ENCODE measurements at regions not wholly inside any gene's neighbourhood (a gene's known extent, or its start where the extent isn't known, plus 50 kb on each side); places are given as distances from the start of the nearest gene placed in this dataset.
"Not testable (repeated sequence)": the region's sequence is repeated elsewhere in the genome, so short reads cannot be mapped to it uniquely, and the experiment has no call there.

DNA sequence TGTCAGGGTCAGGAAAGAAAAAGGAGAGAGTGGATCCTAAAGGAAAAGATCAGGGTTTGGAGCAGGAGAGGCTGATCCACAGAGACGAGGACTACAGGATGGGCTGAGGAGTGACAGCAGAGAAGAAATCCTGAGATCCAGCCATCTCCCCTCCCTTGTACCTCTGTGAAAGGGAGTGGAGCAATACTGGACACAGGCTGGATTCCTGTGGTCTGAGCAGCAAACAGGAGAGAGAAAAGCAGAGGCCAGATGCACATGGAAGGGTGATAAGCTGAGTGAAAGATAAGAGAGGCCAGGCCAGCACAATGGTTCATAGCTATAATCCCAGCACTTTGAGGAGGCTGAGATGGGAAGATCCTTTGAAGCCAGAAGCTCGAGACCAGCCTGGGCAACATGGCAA lies 472.1 kb upstream of the TSHZ3 start:
- DNase-seq = no peak

DNA sequence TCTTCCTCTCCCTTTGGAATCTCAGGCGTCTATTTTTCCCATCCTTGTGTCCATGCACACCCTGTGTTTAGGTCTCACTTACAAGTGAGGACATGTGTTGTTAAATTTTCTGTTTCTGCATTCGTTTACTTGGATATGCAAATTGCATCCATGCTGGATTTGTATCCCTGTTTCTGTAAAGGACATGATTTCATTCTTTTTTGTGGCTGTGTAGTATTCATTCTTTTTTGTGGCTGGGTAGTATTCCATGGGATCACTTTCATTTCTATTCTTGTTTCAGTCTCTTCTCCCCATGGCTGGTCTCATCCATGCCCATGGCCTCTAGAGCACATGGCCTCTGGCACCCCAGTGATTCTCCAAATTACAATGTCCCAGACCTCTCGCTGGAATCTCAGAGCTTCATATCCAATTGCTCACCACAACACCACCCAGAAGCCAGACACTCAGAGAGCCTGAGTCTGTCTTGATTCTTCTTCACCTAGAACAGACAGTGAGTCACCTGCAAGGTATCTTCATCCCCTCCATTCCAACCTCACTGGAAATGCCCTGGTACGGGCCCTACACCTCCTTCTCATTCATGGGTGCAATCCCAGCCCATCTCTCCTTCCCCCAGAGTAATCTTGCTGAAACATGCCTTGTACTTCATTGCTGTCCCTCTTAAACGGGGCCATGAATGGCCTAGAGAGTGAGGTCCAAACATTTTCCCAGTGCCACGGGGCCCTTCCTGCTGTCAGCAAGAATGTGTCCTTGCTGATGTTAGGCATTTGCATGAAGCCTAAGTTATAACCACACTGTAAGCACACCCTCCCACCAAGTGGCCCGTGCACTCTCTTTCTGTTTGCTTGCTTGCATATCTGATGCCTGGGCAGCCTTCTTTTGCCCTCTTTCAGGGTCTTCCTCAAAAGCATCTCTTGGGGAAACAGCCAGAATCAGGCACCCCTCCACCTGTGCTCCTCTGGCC lies 476.2 kb upstream of the TSHZ3 start:
- DNase-seq = no peak

DNA sequence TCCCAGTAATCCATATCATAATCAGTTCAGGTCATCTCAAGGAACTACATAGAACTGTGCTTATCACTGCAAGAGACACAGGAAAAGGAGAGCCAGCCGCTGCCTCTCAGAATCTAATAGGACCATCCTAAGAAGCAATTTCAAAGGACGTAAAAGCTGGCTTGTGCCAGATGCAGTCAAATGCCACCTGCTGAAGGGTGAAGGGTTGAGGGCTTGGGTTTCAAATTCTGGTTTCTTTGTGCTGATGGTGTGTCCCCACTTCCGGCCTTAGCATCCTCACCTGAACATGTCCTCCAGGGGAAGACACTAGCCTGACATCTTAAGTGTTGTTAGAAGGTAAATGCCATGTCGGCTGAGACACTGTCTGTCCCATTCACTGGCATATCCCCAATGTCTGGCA lies 477.1 kb upstream of the TSHZ3 start:
- no peak for DNase-seq

DNA sequence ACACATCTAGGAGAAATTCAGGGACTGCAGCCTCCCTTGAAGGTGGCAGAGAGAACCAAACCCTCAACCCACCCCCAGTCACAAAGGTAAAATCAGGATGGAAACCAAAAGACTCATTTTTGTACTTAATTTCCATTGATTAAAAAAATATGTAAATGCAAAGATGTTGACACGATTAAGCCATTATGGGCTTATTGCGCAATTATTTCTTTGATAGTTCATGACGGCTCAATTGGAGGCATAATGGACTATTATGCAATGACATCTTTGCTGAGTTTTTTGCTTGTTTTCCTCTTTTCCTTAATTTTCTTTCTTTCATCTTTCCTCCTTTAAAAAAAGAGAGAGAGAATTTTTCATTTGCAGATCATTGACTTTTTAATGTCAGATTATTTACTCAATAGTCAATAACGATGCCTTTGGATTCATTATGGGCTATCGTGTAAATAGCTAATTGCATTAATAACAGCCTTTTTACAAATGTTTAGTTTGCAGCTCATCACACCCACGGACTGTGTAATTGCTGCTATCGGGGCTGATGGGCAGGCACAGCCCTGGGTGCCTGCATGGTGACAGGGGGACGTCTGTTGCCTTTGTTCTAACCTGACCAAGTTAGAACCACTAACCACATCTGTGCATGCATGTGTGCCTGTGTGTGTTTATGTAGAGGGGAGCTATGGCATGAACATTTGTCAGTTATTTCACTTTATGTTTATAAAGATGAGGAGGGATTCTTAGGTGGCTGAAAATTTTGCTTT lies 482.4 kb upstream of the TSHZ3 start:
- no peak for DNase-seq

DNA sequence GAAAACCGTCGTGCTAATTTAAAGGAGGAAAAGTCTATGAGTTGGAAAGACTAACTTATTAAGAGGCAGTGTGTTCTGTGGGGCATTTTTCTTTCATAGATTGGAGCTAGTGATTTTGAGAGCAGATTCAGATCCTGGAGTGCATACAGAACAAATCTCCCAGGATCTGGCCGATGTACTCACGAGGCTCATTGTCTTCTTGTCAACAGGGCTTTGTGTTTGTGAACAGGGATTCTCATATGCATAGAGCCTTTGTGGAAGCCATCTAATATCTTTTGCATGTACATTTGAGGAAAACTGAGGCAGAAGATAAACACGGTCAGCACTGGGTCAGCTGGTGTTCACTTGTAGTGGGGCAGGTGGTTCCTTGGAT lies 482.9 kb upstream of the TSHZ3 start:
- no peak for DNase-seq

DNA sequence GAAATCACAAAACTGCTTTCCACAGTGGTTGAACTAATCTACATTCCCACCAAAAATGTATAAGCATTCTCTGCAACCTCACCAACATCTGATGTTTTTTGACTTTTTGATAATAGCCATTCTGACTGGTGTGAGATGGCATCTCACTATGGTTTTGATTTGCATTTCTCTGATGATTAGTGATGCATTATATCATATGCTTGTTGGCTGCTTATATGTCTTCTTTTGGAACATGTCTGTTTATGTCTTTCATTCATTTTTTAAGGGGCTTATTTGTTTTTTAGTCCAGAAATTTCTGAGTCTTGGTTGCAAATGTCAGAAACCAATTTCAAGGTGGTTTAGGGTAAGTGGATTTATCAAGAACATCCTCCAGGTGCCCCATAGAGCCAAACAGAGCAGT lies 484.8 kb upstream of the TSHZ3 start:
- DNase-seq = no peak

DNA sequence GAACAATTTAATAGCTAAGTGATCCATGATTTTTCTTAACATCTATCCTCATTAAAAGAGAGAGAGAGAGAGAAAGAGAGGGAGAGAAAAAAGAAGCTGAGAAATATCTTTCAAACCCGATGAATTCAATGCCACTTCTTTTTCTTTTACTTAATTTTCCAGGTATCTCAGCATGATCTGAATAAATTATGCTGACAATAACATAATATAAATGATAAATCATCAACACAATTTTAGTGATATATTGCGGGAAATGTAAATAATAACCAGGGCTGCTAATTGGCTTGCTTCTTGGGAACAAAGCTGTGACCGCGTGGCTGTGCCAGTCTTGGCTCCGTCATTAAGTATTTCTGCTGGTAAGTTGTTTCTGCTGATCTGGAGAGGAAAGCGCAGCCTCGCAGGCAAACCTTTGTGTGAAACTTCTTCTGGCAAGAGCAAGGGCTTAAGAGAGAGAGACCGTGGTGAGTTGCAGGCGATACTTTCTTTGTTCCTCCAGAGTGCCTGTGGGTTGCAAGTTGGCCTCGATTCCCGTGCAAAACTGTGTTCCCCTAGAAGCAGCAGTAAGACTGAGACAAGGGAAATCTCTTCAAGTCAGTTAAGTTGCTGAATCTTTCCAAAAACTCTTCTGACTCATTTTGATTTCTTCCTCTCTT lies 489.1 kb upstream of the TSHZ3 start:
- DNase-seq = no peak

DNA sequence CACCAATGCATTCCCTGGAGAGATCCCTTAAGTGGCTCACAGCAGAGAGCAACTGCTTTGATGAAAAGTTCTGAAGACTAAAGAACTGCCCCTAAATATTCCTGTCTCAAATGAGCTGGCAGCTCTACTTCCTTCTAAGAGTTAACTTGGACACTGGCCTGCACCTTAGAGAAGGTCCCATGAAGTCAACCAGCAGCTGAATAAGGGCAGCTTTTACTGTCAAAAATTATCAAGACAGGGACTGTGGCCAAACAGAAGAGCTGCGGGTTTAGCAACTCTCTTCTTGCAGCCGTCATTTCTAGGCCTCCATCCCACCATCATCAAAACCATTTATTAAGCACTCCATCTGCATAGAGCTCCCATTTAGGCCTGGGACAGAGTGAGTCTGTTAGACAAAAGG lies 491.1 kb upstream of the TSHZ3 start:
- DNase-seq = no peak

DNA sequence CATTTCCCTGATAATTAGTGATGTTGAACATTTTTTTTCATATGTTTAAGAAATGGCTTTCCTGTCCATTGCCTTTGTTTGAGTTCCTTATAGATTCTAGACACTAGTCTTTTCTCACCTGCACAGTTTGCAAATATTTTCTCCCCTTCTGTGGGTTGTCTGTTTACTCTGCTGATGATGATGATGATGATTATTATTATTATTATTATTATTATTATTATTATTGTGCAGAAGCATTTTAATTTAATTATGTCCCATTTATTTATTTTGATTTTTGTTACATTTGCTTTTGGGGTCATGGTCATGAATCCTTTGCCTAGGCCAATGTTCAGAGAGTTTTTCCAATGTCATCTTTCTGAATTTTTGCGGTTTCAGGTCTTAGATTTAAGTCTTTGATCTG lies 492.5 kb upstream of the TSHZ3 start:
- no peak for DNase-seq

DNA sequence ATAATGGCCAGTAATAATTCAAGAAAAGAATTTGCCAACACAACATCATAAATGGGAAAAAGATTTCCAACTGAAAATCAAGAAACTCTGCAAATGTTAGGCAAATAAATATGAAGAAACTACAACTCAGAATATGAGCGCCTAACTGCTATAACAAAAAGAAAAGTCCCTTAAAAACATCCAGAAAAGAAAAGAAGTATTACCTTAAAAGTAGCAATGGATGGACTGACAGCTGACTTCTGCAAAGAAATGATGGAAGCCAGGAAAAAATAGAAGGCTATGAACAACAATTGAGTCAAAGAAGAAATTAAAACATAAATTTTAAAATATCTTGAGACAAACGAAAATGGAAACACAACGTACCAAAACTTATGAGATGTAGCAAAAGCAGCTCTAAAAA lies 482.3 kb upstream of the ZNF507 start:
- DNase-seq = no peak

DNA sequence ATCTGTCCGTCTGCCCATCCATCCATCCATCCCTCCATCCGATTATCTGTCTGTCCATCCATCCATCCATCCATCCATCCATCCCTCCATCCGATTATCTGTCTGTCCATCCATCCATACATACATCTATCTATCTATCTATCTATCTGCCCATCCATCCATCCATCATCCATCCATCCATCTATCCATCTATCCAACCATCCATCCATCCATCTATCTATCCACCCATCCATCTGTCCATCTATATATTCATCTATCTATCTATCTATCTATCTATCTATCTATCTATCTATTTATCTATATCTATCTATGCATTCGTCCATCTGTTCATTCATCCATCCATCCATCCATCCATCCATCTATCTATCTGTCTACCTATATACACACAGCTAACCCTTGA lies 471.1 kb upstream of the ZNF507 start:
- no peak for DNase-seq

DNA sequence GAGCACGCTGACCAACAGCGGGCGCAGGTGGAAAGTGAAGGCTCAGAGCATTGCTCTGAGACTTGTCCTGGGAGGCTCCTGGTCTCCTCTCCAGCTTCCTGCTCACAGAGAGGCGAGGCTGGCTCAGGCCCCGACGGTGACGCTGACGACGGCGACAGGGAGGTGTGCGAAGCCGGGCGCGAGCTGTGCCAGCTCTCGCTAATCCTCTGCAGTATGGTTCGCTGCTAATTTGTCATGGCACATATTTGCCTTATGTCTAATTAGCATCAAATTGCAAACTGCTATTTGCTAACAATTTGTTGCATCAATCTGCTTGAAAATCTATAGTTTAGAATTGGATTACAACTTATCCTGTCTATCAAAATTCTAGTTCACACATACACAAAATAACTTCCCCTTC lies 469.8 kb upstream of the ZNF507 start:
- DNase-seq = no peak

DNA sequence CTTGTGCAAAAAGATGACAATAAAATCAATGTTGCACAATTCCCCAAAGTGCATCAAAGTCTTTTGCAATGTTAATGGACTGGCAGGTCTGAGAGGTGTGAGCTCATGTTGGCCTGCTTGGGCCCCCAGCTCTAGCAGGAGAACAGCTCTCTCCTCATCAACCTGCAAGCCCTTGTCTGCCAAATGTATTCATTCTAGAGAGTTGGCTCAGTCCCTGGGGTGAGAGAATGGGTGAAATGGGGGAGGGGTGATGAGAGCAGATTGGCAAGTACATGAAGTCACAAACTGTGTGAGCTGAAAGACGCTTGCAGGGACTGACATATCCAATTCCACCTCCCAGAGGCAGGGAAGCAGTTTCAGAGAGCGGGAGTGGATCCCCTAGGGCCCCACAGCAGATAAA lies 465.1 kb upstream of the ZNF507 start:
- no peak for DNase-seq

DNA sequence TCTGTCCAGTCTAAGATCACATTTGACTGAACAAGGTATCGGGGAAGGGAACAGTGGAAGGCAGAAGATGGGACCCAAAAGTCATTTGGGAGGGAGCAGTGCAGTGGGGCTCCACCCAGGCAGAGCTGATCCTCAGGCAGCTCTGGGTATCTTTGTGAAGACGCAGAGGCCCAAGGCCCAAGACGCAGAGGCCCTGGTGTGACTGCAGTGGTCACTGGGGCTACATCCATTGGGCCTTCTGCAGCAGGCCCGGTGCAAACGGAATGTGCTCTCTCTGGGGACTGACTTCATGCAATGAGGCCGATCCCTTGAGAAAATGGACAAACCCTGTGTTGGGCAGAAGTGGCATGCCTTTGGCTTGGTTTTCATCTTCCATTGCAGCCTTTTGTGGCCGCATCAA lies 463.4 kb upstream of the ZNF507 start:
- DNase-seq = no peak

DNA sequence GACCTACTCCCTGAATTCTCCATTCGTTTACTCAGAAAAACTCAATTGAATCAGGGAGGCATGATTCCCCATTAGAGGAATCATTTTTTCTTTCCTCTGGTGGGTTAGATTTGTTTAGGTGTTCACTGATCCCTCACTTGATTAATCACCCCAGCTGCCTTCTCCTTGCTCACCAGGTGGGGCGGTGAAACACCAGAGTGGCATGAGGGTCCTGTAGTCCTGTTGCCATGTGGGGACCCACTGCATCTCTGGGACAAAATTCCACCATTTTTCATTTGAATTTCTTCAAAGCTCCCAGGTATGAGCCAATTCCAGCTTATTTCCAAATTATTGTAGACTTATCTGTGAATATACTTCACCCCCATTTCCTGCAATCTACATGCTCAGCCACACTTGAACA lies 462.7 kb upstream of the ZNF507 start:
- no peak for DNase-seq

DNA sequence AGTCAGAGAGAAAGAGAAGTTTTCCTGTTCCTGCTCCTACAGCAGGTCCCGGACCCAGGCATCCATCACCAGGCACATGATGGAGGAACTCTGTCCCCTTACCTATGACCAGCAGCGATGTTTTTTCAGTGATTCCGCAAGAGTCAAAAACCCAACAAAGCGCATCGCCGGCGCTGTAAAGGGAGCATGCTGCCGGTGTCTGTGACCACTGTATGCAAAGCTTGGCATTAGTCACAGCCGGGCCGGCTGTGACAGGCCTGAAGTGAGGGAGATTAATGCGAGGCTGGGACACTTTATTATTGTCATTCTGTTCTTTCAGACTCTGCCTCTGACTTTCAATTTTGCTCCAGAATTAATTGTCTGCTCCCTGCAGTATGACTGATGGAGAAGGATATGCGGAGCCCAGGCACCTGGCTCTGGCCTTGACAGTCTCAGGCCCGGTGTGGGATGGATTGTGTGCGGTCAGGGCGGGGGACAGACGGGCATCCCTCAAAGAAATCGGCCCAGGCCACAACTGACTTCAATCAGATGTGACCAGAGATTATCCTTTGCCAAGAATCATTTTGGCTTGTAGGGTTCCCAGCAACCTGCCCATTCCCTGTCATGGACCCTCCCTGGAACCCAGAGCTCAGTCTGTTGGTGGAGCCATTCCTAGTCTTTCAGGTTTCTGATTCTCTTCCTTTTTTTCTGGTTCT lies 462.0 kb upstream of the ZNF507 start:
- no peak for DNase-seq

DNA sequence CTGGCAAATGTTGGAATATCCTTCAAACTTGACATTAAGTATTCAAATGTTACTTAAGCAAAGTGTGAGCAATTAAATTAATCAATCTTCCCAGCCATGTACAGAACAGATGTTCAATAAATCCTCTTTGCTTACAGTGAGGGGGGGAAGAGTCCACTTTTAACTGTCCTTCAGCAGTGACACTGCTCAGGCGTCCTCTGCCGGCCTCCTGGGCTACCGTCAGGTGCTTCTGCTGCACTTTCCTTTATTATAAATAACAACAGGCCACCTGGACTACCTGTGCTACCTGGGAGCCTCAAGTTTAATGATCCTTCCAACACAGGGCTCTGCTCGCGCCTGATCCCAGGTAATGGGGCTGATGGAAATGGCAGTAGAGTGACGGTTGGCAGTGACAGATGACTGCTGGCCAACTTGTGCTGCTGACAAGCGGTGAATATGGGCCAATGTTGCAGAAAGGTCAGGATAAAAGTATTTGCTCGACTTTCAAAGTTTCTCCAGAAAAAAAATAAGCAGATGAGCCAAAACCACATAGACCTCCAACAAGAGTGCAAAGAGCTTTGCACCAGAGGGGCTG lies 460.0 kb upstream of the ZNF507 start:
- no peak for DNase-seq

DNA sequence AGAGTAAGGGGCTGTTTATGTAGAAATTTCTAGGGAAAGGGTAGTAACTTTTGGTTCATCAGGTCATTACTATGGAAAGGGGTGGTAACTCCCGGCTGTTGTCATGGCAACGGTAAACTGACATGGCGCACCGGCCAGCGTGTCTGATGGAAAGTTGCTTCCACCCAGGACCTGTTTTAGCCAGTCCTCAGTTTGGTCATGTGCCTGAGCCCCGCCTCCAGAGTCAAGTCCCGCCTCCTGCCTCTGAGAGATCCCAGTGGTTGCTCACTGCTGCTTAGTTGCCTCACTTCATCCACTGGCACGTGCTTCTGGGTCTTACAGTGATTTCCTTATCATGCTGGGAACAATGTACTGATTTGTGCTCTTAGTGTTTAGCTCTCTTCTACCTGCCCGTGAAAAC lies 455.2 kb upstream of the ZNF507 start:
- DNase-seq = no peak

DNA sequence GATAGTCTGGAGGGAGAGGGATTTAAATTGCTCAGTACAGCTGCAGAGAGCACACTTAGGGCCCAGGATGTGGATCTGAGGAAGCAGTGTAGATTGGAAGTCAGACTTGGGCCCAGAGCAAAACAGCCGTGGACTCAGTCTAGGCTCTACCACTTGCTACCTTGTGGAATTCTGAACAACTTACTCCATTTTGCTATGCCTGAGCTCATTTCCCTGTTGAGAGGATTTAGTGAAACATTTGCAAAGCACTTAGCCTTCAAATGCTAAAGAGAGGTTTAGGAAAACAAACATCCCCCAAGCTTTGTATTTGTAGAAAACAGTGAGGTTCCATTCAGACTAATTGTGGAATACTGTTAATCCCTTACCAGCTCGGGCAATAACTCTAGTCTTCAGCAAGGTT lies 453.4 kb upstream of the ZNF507 start:
- DNase-seq = no peak

DNA sequence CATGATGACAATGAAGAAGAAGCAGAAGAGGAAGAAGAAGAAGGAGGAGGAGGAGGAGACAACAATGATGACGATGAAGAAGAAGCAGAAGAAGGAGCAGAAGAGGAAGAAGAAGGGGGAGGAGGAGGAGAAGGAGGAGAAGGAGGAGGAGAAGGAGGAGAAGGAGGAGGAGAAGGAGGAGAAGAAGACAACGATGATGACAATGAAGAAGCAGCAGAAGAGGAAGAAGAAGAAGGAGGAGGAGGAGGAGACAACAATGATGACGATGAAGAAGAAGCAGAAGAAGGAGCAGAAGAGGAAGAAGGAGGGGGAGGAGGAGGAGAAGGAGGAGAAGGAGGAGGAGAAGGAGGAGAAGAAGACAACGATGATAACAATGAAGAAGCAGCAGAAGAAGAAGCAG lies 451.9 kb upstream of the ZNF507 start:
- not testable (repeated sequence) for DNase-seq

DNA sequence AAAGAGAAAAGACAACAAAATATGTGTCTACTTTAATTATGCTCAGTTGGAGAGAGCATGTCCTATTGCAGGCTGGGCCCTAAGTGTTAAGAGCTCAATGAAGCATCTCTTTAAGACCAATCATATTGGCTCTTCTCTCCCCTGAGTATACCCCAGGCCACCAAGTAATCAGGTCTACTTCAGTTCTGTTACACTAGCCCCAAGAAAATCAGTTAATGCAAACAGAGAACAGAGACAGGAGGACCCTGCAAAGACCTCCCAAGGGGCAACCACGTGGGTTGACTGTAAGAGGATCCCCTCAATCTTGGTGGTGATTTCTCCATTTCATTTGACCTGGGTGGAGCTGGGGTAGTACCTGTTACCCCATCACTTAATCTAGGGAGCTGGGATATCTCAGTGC lies 451.0 kb upstream of the ZNF507 start:
- no peak for DNase-seq

DNA sequence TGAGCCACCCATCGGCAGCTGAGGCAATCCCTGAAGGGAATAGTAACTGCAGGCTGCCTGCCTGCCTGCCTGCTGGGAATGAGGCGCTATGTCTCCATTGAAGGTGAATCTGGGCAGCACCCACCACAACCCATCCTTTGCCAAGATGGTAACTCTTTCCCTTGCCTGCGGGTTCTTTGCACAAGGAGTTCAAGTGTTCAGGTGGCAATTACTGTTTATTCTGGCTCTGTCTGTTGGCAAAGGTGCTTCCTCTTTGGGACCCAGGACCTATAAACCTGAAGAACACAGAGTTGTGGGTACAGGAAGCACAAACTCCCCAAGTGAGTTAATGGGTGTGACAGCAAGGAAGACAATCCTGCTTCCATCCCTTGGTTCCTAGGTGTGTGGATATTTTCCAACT lies 448.1 kb upstream of the ZNF507 start:
- DNase-seq = no peak

DNA sequence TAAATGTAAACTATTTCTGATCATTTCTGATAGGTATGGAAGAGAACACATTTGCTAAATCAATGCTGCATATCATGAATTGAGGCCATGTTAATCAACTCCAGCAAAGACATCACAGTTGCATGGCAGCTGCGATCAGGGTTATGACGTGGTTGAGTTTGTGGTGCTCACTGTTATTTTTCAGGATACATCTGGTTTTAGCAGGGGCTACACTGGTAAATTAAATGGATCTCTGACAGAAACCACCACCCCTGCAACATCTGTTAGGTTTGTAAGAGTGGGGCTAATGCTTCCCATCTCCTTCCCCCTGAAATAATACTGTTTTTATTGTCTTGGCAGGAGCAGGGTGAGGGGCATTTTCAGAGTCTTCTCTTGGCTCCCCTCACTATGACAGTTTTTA lies 444.4 kb upstream of the ZNF507 start:
- DNase-seq = no peak

Measured in activated naive CD4-positive, alpha-beta T cell (primary cell).